ENCODE measurements at regions not wholly inside any gene's neighbourhood (a gene's known extent, or its start where the extent isn't known, plus 50 kb on each side); places are given as distances from the start of the nearest gene placed in this dataset.

DNA sequence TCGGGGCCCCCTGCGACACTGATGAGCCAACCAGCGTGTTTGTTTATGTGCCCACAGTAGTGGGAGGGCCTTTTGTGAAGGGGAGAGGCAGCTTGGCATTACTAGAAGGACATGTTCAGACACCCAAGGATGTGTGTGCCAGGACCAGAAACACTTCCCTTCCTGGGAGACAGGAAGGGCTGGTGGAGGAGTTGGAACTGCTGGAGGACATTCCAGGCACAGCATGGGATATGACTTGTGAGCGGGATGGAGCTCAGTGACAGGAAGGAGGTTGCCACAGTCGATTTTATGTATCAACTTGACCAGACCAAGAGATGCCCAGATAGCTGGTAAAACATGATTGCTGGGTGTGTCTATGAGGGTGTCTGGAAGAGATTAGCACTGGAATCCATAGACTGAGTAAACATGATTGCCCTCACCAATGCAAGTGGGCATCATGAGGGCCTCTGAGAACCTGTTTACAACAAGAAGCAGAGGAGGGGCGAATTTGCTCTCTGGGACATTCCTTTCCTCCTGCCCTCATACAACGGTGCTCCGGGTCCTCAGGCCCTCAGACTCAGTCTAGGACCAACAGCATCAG is 106.4 kb upstream of the TLE3 start:
- TF ChIP-seq CTCF (IDR thresholded peaks at IDR 0.05): no peak
- no peak for TF ChIP-seq POLR2A (IDR thresholded peaks at IDR 0.05)
